K562 (cell line): ENCODE measurements at regions not wholly inside any gene's neighbourhood (a gene's known extent, or its start where the extent isn't known, plus 50 kb on each side); places are given as distances from the start of the nearest gene placed in this dataset.

ENCODE experiments used
- HEY1 ChIP-seq: fragments of 250-450 bp; sonication (Bioruptor Pico); IDR thresholded peaks from 2 replicates; pipeline ENCODE4 v1.5.0; 2020; ENCODE audit warnings: mild to moderate bottlenecking, moderate library complexity, borderline replicate concordance
- MGA ChIP-seq: fragments of 450-650 bp; IDR thresholded peaks from 2 replicates; pipeline ENCODE4 v1.6.1; 2016; ENCODE audit warnings: mild to moderate bottlenecking, moderate library complexity
- ZNF318 ChIP-seq, 2 experiments: fragments of 450-650 bp; IDR thresholded peaks; 2 replicates each; pipeline ENCODE4 v1.6.1; 2016; ENCODE audit warnings: mild to moderate bottlenecking in 2 of 2, borderline replicate concordance in 1 of 2, low read depth in 1 of 2, moderate library complexity in 1 of 2
- TF ChIP-seq, protein P1 (sequence below): fragments of 250-450 bp; sonication (Bioruptor Pico); IDR thresholded peaks from 2 replicates; pipeline ENCODE4 v1.5.0; 2020; ENCODE audit warnings: mild to moderate bottlenecking, borderline replicate concordance

GRCh38 chr4:186845137-186845842, 121.6 kb upstream of the FAT1 start (continued):
- TF ChIP-seq, protein P1, sequence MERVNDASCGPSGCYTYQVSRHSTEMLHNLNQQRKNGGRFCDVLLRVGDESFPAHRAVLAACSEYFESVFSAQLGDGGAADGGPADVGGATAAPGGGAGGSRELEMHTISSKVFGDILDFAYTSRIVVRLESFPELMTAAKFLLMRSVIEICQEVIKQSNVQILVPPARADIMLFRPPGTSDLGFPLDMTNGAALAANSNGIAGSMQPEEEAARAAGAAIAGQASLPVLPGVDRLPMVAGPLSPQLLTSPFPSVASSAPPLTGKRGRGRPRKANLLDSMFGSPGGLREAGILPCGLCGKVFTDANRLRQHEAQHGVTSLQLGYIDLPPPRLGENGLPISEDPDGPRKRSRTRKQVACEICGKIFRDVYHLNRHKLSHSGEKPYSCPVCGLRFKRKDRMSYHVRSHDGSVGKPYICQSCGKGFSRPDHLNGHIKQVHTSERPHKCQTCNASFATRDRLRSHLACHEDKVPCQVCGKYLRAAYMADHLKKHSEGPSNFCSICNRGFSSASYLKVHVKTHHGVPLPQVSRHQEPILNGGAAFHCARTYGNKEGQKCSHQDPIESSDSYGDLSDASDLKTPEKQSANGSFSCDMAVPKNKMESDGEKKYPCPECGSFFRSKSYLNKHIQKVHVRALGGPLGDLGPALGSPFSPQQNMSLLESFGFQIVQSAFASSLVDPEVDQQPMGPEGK (CRISPR knock-in tag), result no peak
- TF ChIP-seq MGA, result peak; percentile 93
- TF ChIP-seq HEY1, result no peak
- TF ChIP-seq ZNF318 (IDR thresholded peaks at IDR 0.05; ENCODE audit: borderline replicate concordance in 1 of 2, low read depth in 1 of 2), result peak; percentile 46 to 73; a peak in 1 of 4 replicates
